ENCODE measurements at regions not wholly inside any gene's neighbourhood (a gene's known extent, or its start where the extent isn't known, plus 50 kb on each side); places are given as distances from the start of the nearest gene placed in this dataset.

DNA sequence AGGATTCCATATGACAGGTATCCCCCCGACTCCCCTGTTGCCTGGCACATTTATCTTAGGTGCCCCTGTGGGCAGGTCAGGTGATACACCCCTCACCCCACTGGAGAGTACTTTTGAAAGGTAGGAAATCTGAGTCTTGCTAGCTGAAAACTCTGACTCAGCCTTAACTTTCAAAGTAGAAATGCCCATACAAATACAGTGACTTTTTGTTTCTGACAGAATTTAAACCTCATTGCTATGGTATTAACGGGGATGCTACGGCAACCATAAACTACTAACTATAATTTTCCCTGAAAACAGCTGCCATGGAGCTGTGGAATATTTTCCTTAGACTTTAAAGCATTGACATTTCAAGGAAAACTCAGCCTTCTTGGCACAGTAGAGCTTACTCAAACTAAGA, 536.0 kb downstream of the RFPL4B start:
- TF ChIP-seq CTCF (IDR thresholded peaks at IDR 0.05) (no peak), POLR2A (IDR thresholded peaks at IDR 0.05) (no peak)
